GM19351 (cell line): ENCODE measurements at regions not wholly inside any gene's neighbourhood (a gene's known extent, or its start where the extent isn't known, plus 50 kb on each side); places are given as distances from the start of the nearest gene placed in this dataset.
"Not testable (repeated sequence)": the region's sequence is repeated elsewhere in the genome, so short reads cannot be mapped to it uniquely, and the experiment has no call there.

Experiments used
- ATAC-seq: cut with Tn5 transposase; IDR thresholded peaks from one replicate; pipeline ENCODE4 v1.9.1; 2021; ENCODE audit warnings: mild to moderate bottlenecking, moderate library complexity; ENCODE audit not compliant: unreplicated experiment

DNA sequence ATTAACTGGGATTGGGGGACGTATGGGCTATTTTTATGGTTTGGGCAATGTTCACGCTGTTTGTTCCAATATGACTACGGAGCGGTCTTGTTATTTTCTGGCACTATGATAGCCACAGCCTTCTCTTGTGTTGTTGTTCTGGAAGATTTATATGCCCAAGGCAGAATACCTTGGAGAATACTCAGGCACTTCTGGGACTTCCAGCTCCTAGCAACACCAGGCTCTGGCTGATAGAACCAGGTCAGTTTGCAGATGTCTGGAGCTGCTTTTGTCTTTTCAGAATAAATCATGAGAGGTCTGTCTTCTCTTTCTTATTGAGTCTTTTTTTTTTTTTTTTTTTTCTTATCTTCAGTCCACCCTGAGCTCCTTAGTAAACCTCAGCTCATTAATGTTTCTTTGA, 262.5 kb downstream of the MED10 start:
- ATAC-seq, result no peak

DNA sequence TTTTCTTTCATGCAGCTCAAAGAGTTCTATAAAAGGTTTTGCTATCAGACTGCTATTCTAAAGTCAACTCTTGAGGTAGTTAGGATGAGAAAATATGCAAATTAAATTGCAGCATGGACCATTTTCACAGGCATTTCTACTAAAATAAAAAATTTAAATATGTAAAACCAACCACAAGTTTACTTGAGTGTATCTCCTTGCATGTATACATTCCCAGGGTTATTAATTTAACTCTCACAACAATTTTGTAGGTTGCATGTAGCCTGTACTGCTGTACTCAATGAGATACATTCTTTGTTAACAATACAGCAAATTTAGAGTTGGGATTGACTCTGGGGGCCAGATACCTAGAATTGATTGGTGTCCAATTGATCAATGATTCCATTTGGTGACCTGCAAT, 265.8 kb downstream of the MED10 start:
- ATAC-seq, result no peak

DNA sequence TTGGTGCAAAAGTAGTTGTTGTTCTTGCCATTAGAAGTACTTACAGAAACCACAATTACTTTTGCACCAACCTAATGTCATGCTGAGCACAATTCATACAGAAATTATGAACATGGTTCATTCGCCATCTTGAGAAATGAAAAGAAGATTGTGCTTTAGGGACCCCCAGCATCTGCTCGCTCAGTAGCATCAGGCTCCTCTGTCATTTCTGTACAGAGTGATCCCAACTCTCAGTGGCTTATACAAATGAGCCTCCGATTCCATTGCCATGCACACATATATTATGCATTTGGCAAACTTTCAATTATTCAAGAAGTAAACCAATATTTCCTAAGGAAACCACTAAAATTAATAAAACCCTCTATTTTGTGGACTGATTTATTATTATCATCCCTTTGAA, 266.2 kb downstream of the MED10 start:
- ATAC-seq, result no peak

DNA sequence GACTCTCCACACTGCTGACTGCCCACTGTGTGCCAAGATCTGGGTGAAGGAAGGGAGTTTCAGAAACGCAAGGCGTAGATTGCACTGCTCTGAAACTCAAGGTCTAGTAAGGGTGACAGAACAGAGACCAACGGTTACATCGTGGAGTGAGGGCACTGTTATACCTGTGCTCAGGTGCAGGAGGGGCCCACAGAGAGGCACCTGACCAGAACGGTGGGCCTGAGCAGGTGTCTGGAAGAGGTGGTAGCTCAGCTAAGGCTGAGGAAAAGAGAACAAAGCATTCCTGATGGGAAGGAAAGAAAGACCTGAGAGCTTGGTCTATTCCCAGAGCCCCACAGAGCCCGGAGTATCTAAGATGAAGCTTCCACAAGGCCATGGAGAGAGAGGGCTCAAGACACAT, 267.2 kb downstream of the MED10 start:
- no peak for ATAC-seq

DNA sequence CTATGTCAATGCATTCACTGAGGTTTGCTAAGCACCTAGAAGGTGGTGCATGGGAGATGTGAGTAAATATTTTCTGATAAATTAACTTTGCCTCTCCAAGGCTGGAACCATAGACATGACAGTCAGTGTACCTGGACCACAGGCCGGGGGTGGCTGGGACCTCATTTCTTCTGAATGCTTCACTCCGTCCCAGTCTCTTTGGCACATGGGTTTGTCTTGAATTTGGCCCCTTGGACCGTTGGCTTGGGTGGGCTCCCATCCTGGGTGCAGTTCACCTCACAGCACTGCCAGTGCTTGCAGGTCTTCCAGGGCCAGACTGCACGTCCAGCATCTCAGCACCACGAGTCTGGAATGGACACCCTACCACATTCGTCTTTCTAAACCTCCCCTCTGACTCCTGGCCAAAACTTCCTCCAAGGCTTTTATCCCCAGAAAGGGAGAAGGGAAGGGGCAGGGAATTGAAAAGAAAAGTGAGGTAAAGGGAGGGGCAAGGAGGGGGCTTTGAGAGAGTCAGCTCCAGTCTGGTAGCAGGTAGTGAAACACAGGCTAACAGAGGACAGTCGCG, 267.8 kb downstream of the MED10 start:
- ATAC-seq, result no peak

DNA sequence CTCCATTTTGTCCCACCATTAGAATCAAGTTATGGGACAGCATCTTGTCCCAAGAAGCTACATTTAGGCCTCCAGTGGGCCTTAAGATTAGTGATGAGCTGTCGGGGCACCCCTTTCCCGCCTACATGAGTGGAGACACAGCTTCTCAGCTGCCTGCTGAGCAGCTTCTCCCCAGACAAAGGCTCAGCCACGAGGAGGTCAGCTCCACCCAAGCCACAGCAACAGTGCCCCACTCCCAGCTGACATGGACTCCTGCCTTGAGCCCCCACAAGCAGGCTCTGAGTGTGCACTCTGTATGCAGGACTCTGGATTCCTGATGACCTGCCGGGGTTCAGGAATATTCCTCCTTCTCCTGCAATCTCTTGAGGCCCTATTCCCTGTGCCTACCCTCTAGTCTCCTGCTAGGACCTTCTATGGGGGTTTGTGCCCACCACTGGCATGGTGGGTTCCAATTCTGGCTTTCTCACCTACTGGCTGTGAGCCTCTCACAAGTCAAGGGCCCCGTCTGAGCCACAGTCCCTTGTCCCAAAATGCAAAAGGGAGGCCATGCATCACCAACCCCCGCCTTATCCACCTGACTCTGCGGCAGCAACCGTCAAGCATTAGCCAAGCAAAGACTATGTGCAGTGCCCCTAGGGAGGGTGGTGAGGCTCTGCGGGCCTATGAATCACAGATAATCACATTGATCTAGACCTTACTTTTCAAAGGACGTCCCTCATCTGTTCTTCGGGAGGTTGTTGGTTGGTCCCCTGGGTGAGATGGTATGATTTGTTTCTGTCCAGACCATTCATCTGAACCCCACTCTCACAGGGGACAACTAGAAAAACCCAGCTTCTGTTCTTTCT, 269.1 kb downstream of the MED10 start:
- ATAC-seq, result no peak

DNA sequence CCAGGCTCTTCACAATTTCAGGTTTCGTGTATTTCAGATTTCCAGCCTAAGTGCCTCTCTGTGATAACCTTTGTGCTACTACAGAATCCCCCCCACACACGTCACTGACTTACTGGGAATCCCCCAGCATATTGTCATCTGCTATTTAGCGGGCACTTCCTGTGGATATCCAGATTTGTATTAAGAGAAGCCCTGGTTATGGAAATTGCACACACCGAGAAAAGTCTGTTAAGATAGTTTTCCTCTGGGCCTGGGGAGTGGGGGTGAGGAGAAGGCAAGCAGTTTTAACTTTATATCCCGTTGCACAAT, 269.9 kb downstream of the MED10 start:
- ATAC-seq, result no peak

DNA sequence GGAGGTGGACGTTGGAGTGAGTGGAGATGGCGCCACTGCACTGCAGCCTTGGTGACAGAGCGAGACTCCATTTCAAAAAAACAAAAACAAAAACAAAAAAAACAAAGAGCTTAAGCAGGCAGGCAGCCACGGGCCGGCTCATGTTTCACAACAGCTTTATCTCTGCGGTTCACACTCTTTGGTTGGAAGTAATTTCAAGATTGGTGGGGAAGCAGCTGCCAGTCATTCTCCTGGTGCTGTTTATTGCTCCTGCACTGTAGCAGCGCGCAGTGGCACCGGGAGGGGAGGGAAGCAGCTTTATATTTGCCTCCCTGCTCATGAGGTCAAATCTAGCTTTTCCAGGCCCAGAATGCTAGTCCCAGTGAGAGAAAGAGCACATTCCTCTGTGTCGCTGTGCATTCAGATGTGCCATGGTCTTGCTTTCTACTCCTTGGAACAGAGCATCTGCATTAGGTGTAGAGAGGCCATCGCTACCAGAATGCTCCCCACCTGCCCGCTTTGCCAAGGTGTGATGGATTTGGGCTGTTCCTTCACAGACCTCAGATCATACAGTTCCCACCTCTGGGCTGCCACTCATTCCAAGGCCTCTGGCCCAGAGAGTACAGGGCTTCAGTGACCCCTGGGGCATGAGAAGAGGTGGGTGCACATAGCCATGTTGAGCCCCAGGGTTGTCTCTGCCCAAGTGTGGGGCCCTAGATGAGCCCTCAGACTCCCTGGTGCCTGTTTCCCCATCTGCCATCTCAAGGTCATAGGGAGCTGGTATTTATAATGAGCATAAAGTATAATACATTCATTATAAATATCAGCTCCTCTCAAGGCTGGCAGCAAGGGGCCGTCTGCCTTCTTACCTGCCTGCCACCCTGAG, 270.4 kb downstream of the MED10 start:
- no peak for ATAC-seq

DNA sequence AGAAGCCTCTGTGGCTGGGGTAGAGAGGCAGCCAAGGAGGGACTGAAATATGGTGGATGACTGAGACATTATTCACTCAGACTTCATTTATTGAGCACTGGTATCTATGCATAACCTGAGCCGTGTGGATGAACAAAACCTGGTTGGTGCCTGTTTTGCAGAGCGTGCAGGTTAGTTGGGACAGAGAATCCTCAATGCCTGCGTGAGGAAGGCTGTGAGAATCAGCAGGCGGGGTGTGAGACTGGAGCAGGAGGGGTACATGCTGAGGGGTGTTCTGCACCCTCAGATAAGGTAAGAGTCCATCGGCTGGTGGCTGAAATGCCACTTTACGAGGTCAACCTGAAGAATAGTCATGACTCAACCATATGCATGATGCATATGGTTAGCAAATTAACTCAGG, 271.6 kb downstream of the MED10 start:
- no peak for ATAC-seq

DNA sequence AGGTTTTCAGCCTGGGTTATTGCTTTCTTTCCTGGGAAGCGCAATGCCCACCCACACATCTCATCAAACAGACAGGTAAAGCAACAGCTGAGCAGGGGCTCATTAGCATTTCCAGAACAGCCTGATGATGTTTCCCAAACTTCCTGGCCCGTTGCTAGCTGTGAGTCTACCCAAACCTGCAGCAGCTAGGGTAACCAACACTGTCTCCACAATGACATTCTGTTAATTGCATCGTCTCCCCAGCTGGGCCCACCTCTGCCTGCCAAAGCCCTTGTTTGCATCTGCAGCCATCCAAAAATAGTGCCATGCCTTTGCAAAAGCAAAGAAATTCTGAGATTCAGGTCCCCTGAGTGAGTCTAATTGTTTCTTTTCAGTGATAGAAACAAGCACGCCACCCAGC, 273.0 kb downstream of the MED10 start:
- no peak for ATAC-seq

DNA sequence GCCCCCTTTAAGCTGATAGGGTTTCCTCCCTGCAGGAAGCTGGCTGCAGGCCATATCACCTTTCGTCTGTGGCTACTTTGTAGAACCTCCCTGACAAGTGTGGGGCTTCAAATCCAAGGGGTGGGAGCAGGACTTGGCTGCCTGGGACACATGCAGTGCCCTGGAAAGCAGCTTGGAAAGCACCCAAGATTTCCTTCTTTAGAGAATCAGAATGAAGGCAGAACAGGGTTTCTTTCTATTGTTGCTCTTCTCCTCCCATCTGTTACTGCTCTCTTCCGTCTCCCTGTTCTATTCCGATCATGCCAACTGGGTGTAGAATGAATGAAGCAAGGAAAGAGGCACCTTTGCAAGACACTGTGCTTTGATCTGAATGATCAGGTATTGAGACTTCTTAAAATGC, 282.2 kb downstream of the MED10 start:
- ATAC-seq, result no peak

DNA sequence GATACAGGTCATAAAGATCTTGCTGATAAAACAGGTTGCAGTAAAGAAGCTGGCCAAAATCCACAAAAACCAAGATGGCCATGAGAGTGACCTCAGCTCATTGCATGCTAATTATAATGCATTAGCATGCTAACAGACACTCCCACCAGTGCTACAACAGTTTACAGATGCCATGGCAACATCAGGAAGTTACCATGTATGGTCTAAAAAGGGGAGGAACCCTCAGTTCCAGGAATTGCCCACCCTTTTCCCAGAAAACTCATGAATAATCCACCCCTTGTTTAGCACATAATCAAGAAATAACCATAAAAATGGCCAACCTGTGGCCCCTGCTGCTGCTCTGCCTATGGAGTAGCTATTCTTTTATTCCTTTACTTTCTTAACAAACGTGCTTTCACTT, 284.2 kb downstream of the MED10 start:
- not testable (repeated sequence) for ATAC-seq

DNA sequence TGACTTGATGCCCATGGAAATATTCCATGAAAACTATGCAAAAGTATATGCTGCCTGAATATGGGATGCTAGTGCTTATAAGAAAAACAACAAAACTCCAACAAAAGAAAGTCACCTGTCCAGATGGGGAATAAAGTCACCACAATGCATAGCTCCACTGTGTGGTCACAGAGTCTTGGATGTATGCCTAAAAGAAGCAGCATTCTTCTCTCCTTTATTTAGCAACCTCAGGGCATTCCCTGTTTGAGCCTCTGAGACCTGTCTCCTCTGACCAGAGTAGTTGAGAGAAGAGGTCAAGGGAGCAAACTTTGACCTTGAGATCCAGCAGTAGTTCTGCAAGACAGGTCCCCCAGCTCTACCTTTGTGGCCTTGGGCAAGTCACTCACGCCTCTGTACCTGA, 287.5 kb downstream of the MED10 start:
- no peak for ATAC-seq

DNA sequence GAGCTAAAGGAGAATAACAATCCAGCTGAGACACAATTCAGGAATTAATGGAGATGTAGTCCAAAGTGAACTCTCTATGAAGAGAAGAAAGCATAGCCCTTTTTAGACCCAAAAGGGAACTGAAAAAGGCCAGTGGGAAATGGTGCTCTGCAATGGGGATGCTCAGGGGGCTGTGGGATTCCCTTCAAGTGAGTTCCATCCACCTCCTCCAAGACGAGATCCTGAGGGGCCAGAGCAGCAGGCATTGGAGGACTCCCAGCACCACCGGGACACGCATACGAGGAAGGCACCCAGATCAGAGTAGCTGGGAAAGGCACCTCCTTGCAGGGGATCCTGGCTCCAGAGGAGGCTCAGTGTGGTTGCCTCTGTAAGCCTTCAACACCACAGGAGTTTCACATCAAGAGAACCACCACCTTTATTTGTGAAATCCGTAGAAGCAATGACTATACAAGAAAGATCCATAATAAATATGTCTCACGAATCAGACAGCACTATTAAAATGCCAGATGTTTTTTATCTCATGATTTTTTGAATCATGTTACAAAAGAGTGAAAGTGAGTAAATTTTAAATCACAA, 288.2 kb downstream of the MED10 start:
- ATAC-seq, result peak; percentile 52

DNA sequence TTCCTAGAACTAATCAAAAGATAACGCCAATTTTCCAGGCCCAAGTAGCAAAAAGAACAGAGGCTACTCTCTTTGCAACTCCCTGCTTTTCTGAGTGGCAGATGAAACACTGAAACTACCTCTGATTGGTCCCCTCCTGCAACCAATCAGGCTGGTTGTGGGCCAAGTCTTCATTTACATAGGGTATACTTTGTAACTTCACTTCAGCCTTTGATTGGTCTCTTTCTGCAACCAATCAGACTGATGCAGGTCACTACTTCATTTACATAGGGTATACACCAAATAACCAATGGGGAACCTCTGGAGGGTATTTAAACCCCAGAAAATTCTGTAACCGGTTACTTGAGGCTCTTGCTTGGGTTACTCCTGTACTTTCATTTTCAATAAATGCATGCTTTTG, 289.6 kb downstream of the MED10 start:
- no peak for ATAC-seq

DNA sequence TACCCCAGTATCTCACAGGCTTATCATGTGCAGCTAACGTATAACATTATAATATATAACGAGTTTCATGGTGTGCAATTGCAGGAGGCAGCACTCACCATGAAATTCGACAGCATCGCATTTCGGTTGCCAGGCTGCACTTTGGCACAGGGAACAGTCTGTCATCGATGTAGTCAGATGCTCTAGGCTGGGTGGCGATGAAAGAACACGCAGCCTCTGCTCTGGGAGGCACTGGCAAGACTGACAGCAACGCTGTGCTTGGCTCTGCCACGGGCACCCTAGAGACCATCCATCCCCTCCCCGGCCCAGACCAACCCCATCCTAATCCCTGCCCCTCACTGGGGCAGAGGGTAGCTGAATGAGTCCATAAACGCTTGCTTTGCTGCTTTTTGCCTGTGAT, 290.8 kb downstream of the MED10 start:
- no peak for ATAC-seq

DNA sequence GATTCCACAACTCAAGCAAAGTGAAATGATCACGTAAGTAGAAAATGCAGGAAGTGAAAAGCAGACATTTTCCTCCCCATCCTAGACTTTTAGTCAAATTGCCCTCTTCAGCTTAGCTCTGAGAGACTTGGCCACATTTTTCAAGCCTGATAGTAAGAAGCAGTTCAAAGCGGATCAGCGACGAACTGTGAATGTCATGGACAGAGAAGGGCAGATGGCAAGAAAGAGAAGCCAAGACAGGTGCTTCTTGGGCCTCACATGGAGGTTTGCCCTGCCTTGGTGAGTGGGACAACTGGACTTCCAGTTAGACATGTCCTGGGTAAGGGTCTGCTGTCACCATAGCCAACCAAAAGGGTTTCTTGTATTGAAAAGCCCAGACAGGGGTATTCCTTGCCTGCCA, 291.5 kb downstream of the MED10 start:
- no peak for ATAC-seq

DNA sequence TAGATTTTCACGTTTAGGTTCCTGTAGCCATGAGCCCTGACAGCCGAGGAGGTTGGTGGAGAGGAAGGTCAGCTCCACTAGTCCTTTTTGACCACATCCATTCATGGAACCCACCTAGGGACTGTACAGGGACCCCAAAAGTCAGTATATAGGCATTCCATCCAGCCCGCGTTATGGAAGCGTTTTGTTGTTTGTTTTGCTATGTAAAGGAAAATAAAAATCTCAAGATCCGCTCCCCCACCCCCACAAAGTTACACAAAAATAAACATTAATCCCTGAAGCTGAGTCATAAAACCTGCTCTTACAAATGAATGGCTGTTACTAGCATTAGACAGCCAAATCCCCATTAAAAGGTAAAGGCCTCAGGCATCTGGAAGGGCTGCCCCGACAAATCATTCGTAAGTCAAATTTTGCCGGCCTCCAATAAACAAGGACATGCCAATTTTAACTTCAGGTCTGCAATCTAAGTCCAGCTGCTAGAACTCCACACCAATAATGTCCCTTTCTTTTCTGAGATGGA, 292.9 kb downstream of the MED10 start:
- no peak for ATAC-seq

DNA sequence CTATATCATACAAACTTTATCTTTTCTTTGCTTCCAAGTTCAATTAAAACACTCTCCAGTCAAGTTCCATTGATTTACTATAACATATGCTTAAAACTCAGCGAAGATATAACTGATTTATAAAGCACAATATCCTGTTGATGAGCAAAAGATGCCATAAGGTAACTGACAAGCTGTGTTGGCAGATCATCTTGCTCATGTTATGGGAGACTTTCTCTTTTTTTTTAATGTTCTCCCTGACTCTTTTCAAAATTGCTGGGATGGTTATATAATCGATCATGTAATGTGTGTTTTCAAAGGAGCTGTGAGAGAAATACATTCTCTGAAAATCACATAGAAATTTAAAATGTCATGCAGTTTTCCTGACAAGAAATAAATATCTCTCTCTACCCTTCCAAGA, 293.5 kb downstream of the MED10 start:
- ATAC-seq, result no peak

DNA sequence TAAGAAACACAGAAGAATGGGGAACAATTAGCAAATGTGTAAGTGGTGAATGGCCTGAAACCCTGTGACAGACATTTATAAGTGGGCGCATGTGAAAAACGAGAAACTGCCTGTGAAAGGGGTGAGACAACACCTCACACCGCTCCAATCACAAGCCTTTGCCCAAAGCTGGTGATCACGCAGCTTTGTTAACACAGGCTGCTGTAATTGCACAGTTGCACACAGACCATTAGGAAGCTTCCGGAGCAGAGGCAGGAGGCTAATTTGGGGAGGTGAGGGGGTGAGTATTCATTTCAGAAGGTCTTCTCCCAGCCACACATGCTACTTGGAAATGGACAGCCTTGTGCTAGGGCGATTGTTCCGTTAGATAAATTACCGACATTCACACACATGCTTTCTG, 294.0 kb downstream of the MED10 start:
- ATAC-seq, result no peak

DNA sequence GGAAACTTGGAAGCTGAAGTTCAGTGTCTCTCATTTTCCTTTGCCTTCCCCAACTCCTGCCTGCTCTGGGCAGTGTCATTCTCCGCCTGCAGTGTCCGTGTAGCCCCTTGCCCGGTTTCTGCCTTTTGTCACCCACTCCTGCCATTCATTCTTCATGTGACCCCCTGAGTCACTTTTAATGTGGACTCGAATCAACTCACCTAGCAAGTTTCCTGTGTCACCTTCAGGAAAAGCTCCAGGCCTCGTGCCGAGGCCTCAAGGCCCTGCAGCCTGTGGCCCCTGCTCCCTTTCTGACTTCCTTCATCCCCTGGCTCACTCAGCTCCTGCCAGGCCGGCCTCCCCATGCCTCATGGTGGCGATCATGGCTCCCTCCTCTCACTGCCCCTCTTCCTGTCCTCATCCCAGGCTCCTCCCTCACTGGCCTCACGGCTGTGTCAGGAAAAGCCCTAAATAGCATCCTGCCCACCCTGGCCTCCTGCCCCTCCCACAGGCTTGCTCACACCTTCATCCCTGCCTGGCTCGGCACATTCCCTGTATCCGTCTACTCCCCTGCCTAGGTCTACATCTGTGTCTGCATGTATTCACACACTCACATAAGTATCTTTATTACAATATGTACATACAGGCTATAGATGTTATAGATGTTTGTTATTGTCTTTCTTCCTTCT, 294.9 kb downstream of the MED10 start:
- ATAC-seq, result no peak
